ENCODE measurements at regions not wholly inside any gene's neighbourhood (a gene's known extent, or its start where the extent isn't known, plus 50 kb on each side); places are given as distances from the start of the nearest gene placed in this dataset.

GRCh38 chr5:33180900-33181299 is 259.9 kb upstream of the TARS1 start:
- TF ChIP-seq, protein P1, sequence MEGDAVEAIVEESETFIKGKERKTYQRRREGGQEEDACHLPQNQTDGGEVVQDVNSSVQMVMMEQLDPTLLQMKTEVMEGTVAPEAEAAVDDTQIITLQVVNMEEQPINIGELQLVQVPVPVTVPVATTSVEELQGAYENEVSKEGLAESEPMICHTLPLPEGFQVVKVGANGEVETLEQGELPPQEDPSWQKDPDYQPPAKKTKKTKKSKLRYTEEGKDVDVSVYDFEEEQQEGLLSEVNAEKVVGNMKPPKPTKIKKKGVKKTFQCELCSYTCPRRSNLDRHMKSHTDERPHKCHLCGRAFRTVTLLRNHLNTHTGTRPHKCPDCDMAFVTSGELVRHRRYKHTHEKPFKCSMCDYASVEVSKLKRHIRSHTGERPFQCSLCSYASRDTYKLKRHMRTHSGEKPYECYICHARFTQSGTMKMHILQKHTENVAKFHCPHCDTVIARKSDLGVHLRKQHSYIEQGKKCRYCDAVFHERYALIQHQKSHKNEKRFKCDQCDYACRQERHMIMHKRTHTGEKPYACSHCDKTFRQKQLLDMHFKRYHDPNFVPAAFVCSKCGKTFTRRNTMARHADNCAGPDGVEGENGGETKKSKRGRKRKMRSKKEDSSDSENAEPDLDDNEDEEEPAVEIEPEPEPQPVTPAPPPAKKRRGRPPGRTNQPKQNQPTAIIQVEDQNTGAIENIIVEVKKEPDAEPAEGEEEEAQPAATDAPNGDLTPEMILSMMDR (IDR thresholded peaks at IDR 0.05), result peak in 1 of 3 experiments; percentile 16
- no peak for TF ChIP-seq POLR2A (IDR thresholded peaks at IDR 0.05; ENCODE audit: low read depth)
- TF ChIP-seq EP300 (IDR thresholded peaks at IDR 0.05), result no peak

Data from esophagus muscularis mucosa (tissue), 4 donors.